HG02610 (cell line): ENCODE measurements at regions not wholly inside any gene's neighbourhood (a gene's known extent, or its start where the extent isn't known, plus 50 kb on each side); places are given as distances from the start of the nearest gene placed in this dataset.

Experiments used
- ATAC-seq: cut with Tn5 transposase; IDR thresholded peaks from one replicate; pipeline ENCODE4 v1.9.1; 2021; ENCODE audit warnings: mild to moderate bottlenecking, moderate library complexity; ENCODE audit not compliant: unreplicated experiment

DNA sequence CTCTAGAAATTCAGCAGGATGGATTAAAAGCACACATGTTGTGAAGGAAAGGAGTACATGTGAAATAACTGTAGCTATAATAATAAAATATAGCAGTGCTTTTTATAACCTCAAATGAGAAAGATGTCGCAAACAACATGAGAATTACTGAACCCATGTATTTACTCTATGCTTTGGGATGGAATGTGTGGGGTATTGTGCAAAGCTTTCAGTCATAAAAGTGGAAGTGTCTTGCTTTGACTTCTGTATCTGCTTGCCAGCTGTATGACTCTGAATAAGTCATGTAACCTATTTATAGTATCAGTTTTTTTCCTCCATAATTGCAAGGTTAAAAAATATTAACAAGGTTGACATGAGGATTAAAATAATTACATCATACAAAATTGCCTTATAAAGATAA is 519.3 kb upstream of the CADM2 start:
- ATAC-seq = no peak

DNA sequence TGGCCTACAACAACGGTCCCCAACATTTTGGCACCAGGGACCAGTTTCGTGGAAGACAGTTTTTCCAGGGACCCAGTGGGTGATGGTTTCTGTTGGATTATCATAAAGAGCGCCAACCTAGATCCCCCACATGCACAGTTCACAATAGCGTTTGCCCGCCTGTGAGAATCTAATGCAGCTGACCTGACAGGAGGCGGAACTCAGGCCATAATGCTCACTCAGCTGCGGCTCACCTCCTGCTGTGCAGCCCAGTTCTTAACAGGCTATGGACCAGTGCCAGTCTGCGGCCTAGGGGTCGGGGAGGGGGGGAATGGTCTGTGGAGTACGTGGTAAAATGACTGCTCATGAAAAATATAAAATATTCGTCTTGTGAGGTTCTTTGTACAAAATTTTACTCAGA is 518.5 kb upstream of the CADM2 start:
- ATAC-seq = no peak

DNA sequence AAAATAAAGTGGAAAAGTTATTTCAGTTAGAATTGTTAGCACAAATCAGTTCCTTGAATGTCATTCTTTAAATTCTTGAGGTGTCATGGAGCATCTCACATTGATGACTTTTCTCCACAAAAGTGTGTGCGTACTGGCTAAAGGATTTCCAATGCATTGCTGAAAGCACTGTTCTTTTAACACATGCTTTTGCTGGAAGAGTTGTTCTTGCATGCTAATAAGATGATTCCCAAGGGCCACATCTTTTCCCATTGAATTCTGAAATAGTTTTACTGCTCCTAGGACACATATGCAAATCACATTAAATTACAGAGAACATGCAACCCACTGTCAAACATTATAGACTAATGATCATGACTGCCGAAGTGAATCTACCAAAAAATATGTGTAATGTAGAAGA is 516.3 kb upstream of the CADM2 start:
- no peak for ATAC-seq

DNA sequence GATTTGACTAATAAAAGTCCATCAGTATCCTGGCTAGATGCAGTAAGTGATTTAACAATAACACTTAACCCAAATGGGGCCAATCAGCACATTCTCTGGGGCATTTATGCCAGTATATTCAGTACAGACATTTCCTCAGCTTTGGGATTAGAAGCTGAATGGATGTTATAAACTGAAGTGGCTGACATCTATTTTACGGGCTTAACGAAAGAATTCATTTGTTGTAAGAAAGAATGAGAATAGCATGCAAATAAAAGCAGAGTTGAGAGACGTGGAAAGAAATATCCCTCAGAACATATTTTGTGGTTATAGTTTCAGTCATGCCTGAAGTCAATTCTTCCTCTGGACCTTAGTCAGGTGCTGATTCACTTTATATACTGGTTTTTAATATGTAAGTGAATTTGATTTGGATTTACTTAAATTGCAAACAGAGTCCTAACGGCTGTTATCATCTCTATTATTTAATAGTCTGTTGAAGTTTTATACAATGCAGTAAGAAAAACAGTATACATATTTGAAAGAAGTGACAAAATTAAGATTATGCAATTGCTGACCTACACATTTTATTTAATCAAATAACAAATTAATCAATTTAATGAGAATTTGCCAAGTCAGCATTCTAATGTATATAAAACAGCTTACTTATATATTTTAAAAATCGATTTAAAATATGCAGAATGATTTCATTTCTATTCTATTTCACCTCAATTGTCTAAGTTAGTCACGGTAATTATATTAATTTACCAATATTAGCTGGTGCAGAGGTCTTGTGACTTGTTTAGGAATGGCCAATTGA is 513.9 kb upstream of the CADM2 start:
- no peak for ATAC-seq

DNA sequence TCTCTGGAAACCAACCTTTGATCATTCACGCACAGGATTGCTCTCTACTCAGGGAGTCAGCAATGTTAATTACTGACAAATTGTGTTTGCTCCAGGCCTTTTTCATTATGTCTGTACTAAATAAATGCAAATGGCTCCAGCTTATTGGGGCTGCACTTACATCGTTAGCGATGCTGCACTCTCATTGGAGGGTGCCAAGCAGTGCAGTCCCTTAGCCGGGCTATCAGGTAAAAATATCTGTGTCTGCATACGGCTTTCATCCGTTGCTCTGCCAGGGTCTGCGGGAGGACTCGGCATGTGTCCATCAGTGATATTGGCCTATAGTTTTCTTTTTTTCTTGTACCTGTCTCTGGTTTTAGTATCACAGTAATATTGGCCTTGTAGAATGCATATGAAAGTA is 471.5 kb upstream of the CADM2 start:
- ATAC-seq = no peak

DNA sequence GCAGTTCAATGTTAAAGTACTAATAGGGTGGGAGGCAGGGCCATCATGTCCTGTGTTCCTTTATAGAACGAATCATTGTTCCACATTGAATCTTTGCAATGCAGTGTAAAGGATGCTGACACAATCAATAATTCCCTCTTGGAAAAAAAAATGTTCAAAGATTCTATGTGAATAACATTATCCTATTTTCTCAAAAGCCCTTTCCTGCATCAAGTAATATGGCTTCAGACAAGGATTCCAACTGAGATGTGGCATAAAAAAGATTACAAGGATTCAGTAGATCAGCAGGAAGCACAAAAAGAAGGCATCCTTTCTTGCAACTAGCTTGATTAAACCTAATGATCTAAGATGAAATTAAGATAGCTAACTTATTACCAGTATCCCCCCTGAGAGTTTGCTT is 454.0 kb upstream of the CADM2 start:
- no peak for ATAC-seq

DNA sequence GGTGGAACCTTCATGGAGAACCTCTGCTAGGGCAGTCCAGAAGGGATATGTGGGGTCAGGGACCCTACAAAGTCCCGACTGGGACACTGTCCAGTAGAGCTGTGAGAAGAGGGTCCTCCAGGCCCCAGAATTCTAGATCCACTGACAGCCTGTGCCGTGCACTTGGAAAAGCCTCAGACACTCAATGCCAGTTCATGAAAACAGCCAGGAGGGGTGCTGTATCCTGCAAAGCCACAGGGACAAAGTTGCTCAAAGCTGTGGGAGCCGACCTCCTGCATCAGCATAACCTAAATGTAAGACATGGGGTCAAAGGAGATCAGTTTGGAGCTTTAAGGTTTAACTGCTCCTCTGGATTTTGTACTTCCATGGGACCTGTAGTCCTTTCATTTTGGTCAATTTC is 448.8 kb upstream of the CADM2 start:
- no peak for ATAC-seq

DNA sequence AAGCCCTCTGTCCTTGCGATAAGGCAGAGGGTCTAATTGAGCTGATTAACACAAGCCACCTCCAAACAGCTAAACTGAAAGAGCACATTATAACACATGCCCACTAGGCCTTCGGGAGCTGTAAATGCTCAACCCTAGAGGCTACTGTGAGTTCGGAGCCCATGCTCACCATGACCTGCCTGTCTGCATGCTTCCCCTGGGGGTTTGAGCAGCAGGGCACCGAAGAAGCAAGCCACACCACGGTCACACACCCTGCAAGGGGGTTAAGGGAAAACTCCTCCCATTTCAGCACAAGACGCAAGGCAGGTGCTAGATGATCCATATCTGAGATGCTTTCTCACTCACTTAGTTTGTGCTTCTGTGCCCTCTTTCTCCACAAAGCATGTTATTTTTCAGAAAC is 435.9 kb upstream of the CADM2 start:
- ATAC-seq = no peak

DNA sequence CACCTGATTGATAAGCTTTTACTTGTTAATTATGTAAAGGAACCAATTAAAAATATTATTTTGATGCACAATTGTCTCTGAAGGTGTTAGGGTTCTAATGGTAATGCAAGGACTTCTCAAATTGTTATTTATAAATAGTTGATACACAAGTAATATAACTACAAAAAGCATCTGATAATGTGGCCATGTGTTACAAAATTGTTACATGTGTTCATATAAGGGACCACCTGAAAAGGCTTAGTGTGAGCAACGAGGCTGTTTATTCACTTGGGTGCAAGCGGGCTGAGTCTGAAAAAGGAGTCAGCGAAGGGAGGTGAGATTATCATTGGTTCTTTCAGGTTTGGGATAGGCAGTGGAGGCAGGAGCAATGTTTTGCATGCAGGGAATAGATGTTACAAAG is 421.9 kb upstream of the CADM2 start:
- ATAC-seq = no peak

DNA sequence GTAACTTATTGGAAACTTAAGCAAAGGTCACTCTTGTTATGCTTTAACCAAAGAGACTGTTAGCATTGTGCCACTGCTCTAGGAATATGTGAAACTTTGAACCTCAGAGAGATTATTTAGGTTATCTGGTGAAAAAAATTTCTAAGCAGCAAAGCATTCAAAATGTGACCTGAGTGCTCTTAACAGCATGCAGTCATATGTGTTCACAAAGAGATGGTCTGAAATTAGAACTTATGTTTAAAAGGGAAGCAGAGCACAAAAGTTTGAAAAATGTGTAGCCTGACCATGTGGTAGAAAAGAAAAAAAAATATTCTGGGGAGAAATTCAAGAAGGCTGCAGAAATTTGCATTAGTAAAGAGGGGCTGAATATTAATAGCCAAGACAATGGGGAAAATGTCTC is 420.2 kb upstream of the CADM2 start:
- no peak for ATAC-seq

DNA sequence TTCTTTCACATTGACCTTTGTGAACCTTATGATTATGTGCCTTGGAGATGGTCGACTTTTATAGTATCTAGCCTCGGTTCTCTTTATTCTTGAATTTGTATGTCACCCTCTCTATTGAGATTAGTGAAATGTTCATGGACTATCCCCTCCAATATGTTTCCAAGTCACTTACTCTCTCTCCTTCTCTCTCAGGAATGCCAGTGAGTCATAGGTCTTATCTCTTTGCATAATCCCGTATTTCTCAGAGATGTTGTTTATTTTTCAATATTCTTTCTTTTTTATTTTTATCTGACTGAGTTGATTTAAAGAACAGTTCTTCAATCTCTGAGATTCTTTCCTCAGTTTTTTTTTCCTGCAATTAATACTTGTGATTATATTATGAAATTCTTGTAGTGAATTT is 411.6 kb upstream of the CADM2 start:
- no peak for ATAC-seq

DNA sequence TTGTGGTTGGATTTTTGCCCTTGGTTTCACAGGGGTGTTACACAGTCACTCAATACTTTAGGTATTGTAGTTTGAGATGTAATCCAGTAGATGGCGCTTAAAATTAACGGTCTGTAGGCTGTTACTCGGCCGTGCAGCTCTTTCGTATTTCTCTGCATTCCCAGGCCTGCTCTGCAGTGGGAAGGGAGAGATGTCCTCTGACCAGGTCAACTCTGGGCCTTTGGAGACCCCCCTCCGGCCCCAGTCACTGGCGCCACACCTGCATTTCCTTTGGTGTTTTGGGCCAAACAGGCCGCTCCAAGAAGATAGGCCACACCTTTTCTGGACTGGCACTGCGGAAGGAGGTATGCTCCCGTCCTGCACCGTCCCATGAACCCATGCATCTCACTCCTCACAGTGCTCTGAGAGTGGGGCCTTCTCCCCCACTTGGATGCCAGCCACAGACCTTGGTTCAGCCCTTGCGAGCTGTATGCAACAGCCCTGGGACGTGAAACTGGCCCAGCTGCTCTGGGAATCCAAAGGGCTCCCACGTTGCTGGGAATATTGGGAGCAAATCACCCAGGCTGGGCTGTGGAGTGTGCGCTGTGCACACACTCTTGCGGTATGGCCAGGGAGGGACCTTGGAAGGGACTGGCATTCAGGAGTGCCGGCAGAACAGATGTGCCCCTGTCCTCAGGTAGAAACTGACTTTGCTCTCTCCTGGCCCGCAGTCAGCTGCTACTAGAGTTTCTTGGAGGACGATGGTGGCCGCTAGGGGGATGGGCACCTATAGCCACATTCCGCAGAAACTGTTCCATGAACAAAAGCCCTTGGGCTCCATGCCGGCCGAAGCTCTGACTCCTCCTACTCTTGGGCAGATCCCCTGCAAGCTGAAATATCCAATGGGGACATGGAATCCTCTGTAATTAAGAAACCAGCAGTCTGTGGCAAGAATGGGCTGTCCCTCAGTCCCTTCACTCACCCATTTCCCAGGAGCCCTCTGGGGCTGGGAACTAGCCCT is 410.5 kb upstream of the CADM2 start:
- ATAC-seq = peak; percentile 94

DNA sequence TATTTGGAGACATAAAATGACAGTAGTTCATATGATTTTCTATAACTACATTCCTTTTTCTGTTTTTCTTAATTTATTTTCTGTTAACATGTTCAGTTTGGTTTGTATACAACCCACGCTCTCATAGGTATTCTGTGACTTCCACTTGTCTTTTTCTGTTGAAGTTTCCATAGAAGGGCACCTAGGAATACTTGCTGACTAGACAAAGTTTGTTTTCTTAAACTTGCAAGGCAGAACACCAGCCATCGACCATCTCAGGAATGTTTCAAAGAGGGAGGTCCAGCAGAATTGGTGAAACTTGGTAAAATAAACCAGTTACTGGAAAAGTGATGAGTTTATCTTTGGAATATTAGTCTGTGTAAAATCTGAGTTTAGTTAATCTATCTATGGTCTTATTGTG is 403.2 kb upstream of the CADM2 start:
- ATAC-seq = no peak

DNA sequence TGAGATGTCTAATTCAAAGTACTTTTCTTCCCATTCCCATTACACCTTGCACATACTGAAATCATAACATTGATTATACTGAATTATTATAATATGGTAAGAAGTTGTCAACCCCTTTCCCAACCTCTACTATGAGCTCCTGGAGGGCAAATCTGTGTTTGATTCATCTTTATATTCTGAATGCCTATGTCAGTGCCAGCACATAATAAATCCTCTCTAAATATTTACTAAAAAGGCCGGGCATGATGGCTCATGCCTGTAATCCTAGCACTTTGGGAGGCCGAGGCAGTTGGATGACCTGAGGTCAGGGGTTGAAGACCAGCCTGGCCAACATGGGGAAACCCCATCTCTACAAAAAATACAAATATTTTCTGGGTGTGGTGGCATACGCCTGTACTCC is 392.5 kb upstream of the CADM2 start:
- no peak for ATAC-seq

DNA sequence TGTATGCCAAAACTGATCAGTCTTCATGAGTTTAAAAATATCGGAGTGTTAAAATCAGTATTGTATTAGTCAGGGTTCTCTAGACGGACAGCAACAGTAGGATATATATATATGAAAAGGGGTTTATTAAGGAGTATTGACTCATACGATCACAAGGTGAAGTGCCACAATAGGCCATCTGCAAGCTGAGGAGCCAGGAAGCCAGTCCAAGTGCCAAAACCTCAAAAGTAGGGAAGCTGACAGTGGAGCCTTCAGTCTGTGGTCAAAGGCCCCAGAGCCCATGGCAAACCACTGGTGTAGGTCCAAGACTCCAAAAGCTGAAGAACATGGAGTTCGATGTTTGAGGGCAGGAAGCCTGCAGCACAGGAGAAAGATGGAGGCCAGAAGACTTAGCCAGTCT is 391.0 kb upstream of the CADM2 start:
- no peak for ATAC-seq

DNA sequence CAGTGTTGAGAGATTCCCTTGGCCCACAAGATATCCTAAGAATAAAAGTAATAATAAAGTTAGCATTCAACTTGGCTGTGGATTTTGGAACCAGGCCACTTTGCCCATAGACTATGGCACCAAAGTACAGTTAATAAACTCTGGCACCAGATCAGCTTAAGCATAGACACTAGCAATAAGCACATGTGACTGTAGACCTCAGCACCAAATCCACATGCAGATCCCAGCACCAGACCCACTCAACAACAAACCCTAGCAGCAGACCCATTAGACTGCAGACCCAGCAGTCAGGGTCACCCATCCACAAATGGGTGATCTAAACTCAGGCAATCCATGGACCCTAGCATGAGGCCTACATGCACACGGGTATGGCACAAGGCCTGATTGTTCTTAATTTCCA is 384.8 kb upstream of the CADM2 start:
- no peak for ATAC-seq

DNA sequence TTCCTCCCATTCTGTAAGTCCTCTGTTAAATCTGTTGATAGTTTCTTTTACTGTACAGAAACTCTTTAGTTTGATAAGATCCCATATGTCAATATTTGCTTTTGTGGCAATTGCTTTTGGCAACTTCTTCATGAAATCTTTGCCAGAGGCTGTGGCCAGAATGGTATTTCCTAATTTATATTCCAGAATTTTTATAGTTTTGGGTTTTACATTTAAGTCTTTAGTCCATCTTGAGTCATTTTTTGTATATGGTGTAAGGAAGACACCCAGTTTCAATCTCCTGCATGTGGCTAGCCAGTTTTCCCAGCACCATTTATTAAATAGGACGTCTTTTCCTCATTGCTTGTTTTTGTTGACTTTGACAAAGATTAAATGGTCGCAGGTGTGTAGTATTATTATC is 372.4 kb upstream of the CADM2 start:
- no peak for ATAC-seq

DNA sequence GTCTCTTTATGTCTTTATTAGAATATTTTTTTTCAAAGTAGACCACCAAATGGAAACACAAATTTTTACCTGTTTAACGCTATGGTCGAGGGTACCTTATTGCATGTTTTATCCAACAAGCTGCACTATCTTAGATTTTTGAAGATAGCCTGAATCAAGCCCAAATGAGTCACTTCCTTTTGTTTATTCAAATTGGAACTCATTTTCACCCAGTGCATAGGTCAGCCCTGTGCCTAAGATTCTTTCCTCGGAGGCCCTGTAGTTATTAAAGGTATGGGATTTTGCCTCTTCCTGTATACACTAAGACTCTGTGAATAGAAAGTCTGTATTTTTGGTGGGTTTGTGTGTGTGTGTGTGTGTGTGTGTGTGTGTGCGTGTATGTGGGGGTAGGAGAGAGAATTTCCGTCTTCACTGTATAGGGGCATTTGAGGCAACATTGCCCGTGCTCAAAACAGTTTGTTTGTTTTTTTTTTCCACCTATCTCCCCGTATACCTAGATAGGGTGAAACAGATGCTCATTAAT is 358.0 kb upstream of the CADM2 start:
- ATAC-seq = no peak

DNA sequence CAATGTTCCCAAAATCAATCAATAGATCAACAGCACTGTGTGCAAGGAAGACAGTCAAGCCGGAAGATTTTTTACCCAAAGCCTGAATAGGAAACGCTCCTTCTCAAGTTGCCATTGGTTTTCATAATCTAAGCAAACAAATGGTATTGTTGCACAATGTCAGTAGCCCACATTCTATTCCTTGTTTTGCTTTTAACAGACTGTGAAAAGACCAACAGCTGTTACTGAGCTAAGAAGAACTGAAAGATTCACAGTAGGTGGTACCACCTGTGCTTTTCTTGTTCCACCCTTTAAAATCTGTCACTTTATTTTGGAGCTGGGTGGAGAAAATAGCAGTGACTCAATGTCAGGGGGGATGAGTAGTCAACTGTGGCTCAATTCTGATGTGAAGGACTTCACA is 357.5 kb upstream of the CADM2 start:
- ATAC-seq = no peak

DNA sequence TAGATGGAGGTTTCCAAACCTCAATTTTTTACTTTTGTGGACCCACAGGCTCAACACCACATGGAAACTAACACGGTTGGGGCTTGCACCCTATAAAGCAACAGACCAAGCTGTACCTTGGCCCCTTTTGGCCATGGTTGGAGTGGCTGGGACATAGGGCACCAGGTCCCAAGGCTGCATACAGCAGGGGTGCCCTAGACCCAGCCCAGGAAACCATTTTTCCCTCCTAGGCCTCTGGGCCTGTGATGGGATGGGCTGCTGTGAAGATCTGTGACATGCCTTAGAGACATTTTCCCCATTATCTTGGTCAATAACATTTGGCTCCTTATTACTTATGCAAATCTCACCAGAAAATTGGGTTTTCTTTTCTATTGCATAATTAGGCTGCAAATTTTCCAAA is 337.0 kb upstream of the CADM2 start:
- no peak for ATAC-seq

DNA sequence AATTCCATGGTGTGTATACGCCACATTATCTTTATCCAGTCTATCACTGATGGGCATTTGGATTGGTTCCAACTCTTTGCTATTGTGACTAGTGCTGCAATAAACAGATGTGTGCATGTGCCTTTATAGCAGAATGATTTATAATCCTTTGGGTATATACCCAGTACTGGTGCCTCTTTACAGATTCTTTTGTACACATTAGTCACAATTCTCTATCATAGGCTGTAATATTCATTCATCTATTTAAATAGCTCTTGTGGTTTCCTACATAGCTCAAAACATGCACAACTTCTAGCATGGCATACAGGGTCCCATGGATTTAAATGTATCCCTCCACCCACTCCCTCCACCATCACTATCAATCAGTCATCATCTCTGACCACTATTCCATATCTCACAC is 324.1 kb upstream of the CADM2 start:
- ATAC-seq = no peak

DNA sequence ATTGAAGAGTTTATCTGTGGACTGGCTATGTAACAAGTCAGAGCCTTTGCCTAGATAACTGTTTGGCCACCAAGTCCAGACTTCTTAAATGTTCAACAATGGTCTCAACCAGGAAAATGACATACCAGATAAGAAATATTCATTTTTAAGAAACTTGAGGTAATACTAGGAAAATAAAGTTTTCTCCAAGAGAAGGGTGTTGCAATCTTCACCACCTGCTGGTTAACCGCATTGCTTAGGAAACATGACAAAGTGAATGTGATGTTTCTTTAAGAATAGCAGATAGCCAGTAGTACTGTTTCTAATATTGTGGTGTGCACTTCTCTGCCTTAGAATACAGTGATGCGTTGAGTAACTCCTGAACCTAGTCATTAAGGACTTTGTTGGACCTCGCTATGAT is 321.5 kb upstream of the CADM2 start:
- ATAC-seq = no peak
